HUDEP-2 (cell line): ENCODE measurements at regions not wholly inside any gene's neighbourhood (a gene's known extent, or its start where the extent isn't known, plus 50 kb on each side); places are given as distances from the start of the nearest gene placed in this dataset.
A peak's percentile ranks its signal among the peaks of the same experiment; 100 is the strongest.

Source experiments
- DNase-seq, 76 experiments: peaks; one replicate each; lab custom pipeline; 2025; ENCODE audit not compliant: unreplicated experiment in 76 of 76; lab: John Stamatoyannopoulos, UW

DNA sequence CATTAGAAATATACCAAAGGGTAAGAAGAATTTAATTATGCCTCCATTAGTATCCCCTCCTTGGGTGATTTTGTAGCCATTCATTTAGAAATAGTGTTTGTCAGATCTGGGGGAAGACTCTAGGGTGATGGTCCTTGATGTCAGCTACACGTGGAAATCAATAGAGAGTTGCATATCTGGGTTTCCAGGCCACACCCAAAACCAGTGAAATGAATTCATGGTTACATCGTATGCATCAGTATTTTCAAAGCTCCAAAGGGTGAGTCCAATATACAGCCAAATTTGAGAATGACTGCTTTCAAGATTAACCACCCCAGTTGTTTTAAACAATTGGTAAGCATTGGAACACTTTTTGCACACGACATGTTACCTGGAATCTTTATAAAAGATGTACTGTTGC is 173.4 kb upstream of the SGCD start:
- no peak for DNase-seq

DNA sequence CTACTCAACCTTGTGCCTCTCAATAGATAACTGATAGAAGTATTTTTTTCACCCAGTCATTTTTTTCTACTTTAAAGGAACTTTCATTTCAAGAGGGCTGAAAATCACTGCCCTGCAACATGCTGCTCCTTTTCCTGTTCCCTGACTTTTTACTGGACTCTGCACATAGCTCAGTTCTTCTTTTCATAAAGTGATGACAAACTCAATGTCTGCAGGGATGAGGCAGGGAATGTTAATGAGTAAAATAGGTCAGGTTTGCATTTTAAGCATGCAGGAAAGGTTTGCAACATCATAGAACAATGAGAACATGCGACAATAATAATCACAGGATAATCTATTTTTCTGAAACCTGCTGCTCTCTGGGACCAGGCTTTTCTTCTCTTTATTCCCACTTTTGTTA is 172.2 kb upstream of the SGCD start:
- no peak for DNase-seq

DNA sequence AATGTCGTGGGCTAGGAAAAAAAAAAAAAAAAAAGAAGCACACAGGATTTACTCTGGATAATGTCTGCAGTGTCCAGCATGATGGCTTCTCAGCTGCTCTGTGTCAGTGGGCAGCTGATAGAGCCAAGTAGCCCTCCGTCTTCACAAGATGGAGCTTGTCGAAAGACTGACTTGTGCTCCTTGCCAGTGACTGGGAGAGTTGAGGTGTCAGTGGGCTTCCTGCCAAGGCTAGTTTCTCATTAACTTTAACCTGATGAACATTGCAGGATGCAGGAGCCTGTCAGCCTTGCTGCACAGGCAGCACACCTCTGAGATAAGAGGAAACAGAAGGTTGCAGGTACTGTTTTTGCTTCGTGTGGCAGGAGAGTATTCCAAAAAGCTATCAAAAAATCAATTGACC is 171.4 kb upstream of the SGCD start:
- no peak for DNase-seq

DNA sequence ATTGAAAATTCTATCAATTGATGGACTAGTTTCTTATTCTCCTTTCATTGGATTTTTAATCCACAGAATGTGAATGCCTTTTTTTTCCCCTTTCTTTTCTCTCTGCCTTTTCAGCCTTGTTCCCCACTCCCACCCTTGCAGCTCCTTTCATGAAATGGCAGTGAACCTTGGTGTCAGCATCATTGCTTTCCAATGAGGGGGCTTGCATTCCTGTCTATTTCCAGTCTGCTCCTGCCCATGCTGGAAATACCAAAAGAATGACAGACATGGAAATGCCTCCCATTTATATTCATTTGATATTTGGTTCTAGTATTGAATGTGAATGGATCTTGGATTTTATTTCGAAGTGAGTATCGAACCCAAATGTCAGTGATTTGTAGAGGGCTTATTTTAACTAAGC is 162.7 kb upstream of the SGCD start:
- no peak for DNase-seq

DNA sequence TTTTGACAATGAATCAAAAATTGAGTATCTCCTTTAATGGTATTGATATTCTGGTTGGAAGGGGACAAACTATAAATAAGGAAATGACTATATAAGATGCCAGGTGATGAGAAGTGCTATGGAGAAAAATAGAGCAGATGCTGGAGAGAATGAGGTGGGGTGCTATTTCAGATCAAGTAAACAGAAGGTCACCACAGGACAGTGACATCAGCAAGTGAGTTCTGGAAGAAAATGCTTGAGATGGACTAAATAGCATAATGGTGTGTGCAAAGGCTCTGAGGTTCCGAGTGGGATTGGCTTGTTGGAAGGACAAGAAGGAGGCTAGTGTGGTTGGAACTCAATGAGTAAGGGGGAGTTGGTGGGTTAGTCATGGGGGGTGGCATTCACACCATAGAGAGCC is 157.5 kb upstream of the SGCD start:
- DNase-seq: no peak

DNA sequence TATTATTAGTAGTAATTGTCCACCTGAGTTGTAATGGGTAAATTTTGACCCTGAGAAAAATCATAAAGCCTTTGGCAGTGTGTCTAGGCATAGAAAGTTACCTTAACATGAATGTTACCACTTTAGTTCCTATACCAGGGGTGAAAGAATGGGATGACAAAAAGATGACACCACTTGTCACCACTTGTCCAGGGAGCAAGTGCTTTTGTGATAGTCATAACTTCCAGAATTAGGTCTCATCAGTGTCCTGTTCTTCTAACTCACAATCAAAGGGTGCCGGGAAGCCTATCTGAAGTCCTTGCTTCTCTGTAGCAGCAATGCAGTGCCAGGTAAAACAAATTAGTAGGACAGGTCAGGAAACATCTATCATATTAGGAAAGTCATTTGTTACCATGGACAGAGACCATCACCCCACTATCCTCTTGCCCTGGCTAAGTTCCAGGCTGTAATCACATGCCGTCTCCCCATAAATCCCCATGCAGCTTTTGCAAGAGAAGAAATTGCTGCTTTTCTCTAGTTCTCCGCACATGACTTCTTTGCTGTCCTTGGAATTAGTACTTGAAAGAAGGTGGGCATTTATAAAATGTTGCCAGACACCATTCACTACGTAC is 156.5 kb upstream of the SGCD start:
- DNase-seq: no peak

DNA sequence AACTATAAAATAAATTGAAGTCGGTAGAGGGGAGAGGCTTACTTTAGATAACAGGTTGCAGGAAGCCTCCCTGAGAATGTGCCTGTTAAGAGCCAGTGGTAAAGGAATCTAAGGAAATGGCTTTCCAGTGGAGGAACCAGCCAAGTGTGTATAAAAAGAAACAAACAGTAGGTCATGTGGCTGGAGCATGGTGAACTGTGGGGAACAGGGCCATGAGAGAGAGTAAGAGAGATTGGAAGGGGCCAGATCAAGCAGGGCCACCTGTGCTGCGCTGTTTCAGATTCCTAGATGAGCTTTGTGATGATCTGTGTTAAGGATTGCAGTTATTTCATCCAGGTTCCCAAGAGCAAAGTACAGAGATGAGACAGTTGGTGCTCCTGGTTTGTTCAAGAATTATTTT is 152.7 kb upstream of the SGCD start:
- DNase-seq: no peak

DNA sequence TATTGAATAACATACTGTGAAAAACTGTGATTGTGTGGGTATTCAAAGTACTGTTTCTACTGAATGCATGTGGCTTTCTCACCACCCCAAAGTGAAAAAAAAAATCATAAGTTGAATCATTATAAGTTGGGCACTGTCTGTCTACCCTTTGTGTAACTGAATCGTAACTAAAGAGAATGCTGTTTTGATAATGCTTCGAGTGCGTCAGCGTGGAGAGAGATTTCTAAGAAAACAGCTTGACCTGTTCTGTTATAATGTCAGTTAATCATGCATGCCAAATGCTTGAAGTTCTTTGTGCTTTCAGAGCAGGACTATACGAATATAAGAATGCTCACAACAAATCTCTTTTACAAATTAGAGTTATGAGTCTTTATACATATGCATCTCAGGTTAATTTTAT is 148.8 kb upstream of the SGCD start:
- DNase-seq: no peak

DNA sequence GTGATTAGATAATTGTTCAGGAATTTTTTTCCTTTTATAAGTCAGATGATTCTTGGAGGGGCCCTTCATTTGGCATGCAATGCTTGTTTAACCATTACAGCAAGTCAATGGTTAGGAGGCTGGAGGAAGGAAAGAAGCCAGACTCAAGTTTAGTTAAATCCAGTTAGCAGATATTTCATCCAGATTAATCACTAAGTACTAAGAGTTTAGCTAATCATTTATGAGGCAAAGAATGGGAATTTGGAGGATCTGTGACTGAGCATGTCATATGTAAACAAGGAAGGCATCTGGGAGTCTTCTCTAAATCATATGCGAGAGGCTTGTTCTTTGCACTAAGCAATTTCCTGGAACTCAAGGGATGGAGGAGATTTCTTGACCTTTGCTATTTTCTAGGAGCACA is 145.3 kb upstream of the SGCD start:
- no peak for DNase-seq

DNA sequence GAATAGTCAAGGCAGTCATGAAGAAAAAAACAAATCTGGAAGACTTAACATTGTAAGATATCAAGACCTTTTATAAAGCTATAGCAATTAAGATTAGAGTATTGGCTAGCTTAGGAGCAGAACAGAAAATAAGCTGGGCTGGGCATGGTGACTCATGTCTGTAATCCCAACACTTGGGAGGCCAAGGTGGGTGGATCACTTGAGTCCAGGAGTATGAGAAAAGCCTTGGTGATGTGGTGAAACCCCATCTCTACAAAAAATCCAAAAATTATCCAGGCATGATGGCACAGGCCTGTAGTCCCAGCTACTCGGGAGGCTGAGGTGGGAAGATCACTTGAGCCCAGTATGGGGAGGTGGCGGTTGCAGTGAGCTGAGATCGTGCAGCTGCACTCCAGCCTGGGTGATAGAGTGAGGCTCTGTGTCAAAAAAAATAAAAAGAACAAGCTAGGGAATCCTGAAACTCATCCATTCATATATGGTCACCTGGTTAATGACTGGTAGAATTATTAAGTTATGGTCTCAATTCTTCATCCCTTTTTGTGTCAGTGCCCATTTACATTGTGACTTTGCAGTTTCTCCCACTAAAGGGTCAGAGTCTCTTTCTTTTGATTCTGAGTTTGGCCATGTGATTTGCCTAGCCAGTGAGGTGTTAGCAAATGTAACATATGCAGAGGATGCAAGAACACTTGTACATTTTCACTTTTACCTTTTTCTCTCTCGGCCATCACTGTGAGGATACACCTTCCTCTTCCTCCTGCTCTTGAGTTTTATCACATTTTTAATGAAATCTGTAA is 144.6 kb upstream of the SGCD start:
- DNase-seq: no peak

DNA sequence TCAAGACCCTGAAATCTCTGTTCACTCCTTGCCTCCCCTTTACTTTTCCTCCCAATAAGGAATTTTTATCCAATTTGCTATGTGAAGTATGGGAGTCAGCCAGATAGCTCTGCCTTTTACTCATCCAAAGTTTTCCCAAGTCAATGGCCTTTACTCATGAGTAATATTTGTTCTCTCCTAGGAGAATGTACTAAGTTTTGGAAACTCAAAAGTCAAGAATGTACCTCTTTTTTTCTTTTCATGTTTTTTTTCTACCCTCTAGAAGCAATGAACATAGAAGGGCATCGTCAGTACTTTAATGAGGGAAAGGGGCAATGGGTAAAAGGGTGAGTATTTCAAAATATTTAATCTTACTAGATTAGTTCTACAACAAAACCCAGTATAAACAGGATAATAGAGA is 140.2 kb upstream of the SGCD start:
- no peak for DNase-seq

DNA sequence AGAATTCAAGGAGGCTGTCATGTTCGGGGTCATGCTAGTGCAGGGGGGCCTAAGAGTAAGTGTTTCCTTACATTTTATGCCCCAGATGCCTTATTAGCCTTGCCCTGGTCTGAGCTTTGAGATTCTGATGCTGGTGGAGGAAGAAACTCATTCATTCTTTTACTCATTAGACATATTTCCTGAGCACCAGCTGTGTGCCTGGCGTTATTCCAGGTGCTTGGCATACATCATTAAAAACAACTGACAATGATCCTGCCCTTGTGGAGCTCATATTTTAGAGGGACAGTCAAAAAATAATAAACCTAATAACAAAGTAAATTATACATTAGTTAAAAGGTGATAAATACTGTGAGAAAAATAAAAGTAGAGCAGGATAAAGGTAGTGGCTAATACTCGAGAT is 138.9 kb upstream of the SGCD start:
- no peak for DNase-seq

DNA sequence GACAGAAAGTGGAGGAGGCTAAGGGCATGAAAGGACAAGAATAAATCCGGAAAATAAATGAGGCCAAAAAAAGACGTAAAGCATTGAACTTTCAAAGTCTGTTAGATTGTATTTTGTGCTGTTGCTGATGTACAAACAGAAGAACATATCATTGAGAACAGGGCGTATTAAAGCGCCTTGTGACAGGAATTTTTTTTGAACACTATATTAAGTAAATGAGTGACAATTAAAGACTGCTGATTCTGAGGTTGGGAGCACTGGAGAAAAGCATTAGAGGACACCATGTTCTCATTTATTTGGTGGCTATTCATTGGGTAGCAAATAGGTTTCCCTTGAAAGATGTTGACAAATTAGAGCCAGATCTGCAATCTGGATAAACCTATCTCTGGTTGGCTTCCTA is 137.3 kb upstream of the SGCD start:
- DNase-seq: no peak

DNA sequence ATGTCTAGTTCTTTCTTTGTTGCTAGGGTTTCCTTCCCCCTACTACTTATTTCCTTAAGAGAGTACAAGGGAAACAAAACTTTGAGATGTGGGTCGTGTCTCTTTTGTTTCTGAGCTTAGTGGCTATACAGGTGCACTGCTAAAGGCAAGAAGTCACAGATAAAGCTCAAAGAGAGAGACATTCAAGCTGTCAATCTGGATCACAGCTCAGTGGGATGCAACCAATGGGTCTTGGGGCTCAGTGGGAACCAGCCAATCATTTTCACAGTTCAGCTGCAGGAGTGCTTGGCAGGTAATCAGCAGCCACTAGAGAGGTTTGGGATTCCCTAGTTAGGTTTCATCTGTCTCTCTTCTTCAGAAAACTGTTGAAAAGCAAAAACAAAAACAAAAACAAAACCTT is 135.4 kb upstream of the SGCD start:
- DNase-seq: no peak

DNA sequence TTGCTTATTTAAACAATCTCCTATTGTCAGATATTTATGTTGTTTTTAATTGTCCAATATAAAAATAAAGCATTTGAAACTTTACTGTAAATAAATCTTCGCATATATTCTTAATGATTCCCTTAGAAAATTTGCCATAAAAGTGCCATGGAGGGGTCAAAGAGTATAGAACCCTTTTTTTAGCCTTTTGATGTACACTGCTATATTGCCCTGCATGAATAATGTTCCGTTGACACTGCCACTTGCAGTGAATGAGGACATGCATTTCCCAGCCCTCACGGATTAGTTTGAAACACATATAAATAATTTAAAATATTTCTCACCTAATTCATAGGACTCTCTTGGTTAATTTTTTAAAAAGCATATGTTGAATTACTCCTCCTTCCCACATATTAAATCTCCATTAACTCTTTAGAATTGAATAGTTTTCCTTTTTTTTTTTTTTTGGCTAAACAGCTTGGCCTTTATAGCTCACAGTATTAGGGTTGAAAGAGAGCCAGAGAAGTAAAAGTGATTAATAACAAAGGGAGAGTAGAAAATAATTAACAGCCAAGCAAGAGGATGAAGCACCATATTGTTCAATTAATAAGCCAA is 129.8 kb upstream of the SGCD start:
- DNase-seq: no peak

DNA sequence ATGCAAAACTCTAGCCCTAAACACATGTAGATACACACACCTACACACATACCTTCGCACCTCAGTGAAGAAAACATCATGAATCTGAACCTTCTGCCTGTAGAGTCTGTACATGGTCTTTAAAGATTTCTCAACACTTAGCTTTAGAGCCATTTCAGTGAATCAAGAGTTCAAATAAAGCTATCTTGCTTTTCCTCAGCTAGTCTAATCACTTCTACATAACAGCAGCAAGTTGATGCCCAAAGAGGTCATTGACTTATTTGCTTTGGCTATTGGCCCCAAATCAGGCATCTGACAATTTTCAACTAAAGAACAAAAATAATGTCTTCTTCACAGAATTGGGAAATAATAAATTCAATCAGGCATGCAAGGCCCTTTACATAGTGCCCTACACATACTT is 127.9 kb upstream of the SGCD start:
- DNase-seq: no peak

DNA sequence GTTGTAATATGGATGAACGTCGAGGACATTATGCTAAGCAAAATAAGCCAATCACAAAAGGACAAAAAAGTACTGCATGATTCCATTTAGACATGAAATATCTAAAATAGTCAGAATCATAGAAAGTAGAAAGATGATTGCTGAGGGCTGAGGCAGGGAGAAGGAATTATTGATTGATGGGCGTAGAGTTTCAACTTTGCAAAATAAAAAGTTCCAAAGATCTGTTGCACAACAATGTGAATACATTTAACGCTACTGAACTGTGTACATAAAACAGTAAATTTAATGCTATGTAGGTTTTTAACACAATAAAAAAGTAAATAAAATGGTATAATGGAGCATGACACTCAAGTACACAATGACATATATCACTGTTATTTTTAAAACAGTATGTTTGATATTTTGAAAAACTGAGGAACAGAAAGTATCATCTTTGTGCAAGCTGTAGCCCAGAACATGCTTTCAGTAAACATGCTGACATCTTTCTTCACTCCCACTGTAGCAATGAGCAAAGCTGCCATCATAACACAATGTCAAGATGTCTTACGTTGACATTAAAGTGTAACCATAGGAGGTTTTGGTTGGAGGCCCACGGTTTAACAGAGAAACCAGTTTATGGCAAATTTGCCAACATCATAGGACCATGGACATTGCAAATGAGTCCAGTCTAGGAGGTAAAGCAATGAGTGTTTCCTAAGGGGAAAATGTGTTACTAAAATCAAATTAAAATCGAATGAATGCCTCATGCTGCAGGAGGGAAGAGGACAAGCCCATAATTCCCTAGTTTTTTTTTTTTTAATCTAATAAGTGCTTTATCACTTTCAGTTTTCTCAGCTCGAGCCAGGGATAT is 125.8 kb upstream of the SGCD start:
- no peak for DNase-seq

DNA sequence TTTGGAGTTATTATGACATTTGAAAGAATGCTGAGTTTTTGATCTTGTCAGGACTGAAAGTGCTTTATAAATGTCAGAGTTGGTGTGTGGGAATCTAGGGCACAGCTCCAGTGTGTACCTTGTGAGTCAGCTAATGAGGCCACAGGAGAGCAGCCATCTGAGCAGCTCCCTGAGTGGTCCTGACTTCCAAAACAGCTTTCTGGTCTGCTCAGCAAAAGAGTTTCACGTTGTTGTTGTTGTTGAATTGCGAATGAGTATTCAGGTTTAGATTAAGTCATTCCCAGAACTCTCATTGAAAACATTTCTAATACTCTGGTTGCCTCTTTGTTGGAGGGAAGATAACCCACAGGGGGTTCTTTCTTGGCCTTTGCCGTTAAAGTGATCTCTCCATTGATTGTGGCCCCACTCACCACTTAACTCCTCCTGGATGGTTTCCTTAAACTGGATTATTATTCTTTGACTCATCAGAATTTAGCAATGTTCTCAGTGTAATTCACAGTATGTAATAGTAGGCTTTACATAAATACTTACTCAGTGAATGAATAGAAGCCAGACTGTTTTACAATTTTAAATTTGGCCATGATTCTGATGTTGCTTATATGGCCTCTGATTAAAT is 125.1 kb upstream of the SGCD start:
- no peak for DNase-seq

DNA sequence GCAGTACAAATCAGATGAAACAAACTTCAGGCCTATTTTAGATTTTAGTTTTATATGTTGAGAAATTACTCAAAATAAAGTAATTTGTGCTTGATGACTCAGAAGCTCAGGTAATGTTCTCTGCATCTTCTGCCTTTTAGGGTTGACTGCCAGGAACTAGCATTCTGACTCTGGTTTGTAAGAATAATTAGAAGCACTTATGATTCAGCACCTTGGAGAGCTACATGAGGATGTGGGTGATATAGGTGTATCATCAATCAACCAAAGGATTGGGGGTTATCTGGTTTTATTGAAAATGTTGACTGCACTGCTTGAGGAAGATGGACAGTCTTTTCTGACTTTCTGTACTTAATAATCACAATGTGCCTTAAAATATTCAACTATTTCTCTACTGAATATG is 118.7 kb upstream of the SGCD start:
- peak in 6 of 76 experiments; percentile 0 to 11 (median 2) for DNase-seq

DNA sequence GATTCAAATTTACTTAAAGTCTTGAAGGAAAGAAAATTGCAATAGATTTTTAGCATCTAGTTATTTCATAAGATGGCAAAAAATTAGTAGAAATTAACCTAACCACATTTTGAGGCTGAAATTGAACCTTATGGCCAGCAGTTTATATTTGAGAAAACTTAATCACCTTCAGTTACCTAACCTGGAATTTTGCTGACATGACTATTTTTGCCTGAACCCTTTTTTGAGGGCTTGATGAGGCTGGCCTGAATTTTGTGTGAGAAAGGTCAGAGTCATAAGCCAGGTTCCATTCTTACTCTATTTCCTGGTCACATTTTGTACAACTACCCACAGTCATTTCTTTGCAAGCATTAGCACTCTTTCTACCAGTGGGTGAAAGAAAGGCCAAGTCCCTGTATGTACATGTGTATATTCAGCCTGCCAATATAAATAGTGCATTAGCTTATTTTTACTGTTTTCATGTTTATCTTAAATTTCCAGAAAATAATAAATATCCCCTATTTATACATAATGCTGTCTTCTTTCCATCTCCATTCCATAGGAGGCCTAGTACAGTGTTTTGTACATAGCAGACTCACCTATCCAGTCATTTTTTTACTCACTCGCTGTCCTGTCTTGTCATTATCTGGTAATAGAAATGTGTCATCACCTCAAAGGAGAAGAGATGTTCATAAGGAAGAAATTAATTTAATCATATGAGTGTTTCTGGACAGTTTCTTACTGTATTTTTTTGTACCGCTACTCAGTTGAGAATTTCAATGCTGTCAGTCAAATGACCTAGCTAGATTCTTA is 108.4 kb upstream of the SGCD start:
- DNase-seq: no peak
